ENCODE measurements at regions not wholly inside any gene's neighbourhood (a gene's known extent, or its start where the extent isn't known, plus 50 kb on each side); places are given as distances from the start of the nearest gene placed in this dataset.
"Not testable (repeated sequence)": the region's sequence is repeated elsewhere in the genome, so short reads cannot be mapped to it uniquely, and the experiment has no call there.

DNA sequence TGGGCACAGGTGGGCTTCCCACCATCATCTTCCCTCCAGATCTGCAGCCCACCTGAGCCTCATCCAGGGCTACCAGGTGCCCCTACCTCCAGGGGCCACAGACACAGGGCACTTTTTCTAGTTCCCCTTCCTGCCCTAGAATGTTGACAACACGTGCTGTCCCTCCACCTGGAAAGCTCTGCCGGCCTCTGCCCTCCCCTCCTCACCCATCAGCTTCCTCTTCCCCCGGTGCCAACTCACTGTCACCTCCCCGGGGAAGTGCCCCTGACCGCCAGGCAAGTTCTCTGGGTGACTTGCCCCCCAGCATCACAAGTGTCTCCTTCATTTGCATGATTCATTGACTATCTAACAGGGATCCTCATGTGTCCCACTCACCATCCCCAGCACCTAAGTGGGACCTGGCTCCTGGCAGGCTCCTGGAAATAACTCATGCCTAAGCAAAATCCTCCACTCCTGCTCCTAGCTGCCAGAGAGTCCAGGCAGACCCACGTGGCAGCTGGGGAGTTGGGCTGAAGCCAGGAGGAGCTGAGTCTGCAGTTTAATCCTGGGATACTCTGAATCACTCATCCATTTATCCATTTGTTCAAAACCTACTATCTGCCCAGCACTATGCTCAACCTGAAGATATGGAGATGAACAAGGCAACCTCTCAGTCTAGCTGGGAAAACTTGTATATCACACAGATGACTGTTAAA, 304.4 kb downstream of the FOXL1 start:
- DNase-seq (ENCODE audit: insufficient read length) (no peak), FAIRE-seq (no peak)
- no peak for TF ChIP-seq POLR2AphosphoS5 (IDR thresholded peaks at IDR 0.05; ENCODE audit: low read depth, low read length)
- no peak for TF ChIP-seq POLR2A (IDR thresholded peaks at IDR 0.05; ENCODE audit: low read depth, low read length)
- TF ChIP-seq TAF1 (IDR thresholded peaks at IDR 0.05; ENCODE audit: borderline replicate concordance, low read depth, low read length) = no peak

DNA sequence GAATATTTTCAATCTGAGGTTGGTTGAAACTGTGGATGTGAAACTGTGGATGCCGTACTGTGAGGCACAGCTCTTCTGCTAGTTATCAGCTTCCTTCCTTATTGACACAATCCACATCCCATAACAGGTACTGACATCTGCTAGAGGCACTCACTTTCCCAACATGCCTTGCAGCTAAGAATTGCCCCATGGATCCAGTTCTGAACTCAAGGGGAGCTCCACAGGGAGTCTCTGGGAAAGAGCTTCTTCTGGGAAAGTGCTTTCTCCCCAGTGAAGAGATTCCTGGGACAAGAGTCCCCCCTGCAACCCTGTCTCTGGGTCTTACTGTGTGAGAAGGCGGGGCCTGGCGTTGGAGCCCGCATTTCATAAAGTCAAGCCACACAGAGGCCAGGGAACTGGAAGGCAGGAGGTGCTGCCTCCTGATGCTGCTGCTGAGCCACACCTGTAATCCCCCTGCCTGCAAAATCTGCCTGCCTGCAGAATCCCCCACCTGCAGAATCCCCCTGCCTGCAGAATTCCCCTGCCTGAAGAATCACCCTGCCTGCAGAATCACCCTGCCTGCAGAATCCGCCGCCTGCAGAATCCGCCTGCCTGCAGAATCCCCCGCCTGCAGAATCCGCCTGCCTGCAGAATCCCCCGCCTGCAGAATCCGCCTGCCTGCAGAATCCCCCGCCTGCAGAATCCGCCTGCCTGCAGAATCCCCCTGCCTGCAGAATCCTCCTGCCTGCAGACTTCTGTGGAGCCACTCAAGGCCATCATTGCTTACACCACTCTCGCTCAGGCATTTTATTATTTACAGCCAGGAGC, 305.4 kb downstream of the FOXL1 start:
- TF ChIP-seq POLR2AphosphoS5 (IDR thresholded peaks at IDR 0.05; ENCODE audit: low read depth, low read length) (no peak), TAF1 (IDR thresholded peaks at IDR 0.05; ENCODE audit: borderline replicate concordance, low read depth, low read length) (no peak), POLR2A (IDR thresholded peaks at IDR 0.05; ENCODE audit: low read depth, low read length) (no peak)
- FAIRE-seq (no peak), DNase-seq (ENCODE audit: insufficient read length) (no peak)

DNA sequence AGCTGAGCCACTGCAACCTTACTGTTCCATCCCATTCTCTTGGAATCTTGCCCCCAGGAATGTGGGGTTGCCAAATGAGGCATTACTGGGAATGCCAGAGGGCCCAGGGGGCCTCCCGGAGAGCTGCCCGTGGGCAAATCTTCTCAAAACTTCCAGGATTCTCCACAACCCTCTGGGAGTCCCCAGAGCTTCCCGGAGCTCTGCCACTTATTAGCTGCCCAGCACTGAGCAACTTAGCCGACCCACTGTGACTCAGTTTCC, 306.0 kb downstream of the FOXL1 start:
- FAIRE-seq (no peak), DNase-seq (ENCODE audit: insufficient read length) (no peak)
- TF ChIP-seq POLR2A (IDR thresholded peaks at IDR 0.05; ENCODE audit: low read depth, low read length) = no peak
- TF ChIP-seq POLR2AphosphoS5 (IDR thresholded peaks at IDR 0.05; ENCODE audit: low read depth, low read length) = no peak
- TF ChIP-seq TAF1 (IDR thresholded peaks at IDR 0.05; ENCODE audit: borderline replicate concordance, low read depth, low read length) = no peak

DNA sequence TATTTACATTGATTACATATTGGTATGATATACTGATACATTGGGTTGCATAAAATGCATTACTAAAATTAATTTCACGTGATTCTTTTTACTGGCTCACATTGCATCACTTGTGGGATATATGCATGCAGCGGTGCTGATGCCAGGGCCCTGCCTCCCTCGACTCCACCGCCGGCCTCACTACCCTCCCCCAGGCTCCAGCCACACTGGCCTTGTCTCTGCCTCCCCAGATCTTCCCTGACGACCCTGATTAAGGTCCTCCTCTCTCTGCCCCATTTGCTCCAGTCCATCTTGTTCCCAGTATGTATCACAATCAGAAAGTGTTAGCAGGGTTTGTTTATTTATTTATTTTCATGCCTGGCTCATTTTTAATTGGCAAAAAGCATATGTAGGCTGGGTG, 306.8 kb downstream of the FOXL1 start:
- DNase-seq (ENCODE audit: insufficient read length) = no peak
- TF ChIP-seq POLR2A (IDR thresholded peaks at IDR 0.05; ENCODE audit: low read depth, low read length) (no peak), TAF1 (IDR thresholded peaks at IDR 0.05; ENCODE audit: borderline replicate concordance, low read depth, low read length) (no peak), POLR2AphosphoS5 (IDR thresholded peaks at IDR 0.05; ENCODE audit: low read depth, low read length) (no peak)
- FAIRE-seq = no peak

DNA sequence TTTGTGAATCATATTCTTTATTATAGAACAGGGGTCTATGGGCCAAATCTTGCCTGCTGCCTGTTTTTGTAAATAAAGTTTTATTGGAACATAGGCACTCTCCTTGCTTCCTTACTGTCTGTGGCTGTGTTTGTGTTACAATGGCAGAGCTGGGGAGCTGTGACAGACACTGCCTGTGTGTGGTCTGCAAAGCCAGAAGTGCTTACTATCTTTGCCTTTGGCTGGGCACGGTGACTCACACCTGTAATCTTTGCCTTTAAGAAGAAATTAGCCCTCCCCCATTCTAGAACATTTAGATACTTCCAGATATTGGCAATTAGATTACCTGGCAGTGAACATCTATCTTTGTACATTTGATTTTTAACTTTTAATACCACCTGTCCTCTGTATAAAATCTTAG, 308.3 kb downstream of the FOXL1 start:
- FAIRE-seq (no peak), DNase-seq (ENCODE audit: insufficient read length) (no peak)
- TF ChIP-seq POLR2AphosphoS5 (IDR thresholded peaks at IDR 0.05; ENCODE audit: low read depth, low read length) (no peak), POLR2A (IDR thresholded peaks at IDR 0.05; ENCODE audit: low read depth, low read length) (no peak), TAF1 (IDR thresholded peaks at IDR 0.05; ENCODE audit: borderline replicate concordance, low read depth, low read length) (no peak)

DNA sequence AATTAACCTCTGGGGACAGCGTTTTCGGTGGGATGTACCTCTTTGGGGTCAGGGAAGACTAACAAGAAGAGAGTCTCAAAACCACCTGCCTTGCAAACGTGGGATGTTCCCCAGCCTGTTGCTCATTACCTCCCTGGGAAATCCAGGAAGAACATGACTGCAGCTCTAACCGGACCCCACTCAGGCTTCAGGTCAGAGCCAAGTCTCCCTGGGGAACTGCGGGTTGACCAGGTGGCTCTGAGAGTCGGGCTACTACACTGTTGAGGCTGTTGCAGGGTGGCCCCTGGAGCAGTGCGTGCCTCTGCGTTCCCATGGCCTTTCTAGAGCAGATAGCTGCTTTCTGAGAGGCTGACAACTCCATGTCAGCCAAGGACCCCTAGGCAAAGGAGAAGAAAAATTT, 309.1 kb downstream of the FOXL1 start:
- FAIRE-seq (no peak), DNase-seq (ENCODE audit: insufficient read length) (no peak)
- TF ChIP-seq POLR2AphosphoS5 (IDR thresholded peaks at IDR 0.05; ENCODE audit: low read depth, low read length) (no peak), POLR2A (IDR thresholded peaks at IDR 0.05; ENCODE audit: low read depth, low read length) (no peak), TAF1 (IDR thresholded peaks at IDR 0.05; ENCODE audit: borderline replicate concordance, low read depth, low read length) (no peak)

DNA sequence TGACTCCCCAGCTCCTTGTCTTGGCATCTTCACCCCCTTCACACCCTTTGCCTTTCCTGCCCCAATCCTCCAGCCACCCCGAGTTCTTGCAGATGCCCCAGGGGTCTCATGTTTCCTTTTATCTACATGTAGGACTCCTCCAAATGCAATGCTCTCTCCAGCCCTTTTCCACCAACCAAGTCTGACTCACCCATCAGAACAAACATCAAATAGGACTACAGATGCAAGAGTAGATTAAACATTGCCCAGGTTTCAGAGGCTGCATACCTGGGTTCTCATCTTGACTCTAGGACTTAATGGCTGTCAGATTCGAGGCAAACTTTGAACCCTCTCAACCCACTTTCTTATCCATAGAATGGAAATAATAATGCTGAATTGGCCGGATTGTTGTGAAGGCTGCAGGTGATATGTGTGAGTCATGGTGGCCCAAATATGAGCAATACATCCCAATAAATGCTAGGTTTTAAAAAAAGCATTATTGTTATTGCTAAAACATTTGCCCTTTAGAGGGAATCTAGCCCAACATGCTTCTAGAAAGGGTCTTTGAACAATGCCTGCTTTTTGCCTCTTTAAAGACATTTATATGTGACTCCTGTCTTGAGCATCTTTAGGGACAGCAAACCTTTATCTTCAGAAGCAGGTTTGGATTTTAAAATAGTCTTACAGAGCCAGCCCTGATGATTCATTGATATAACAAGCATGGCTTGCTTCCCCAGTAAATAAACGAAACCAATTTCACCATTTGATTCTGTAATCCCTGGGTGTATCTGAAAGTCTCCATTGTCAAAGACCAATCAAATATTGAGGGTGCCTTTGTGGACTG, 310.1 kb downstream of the FOXL1 start:
- TF ChIP-seq POLR2AphosphoS5 (IDR thresholded peaks at IDR 0.05; ENCODE audit: low read depth, low read length) = no peak
- FAIRE-seq = no peak
- no peak for DNase-seq (ENCODE audit: insufficient read length)

DNA sequence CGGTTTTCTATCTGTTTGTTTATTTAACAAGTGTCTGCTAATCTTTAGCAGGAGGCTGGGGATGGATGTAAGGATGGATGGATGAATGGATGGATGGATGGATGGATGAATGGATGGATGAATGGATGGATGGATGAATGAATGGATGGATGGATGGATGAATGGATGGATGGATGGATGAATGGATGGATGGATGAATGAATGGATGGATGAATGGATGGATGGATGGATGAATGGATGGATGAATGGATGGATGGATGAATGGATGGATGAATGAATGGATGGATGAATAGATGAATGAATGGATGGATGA, 310.7 kb downstream of the FOXL1 start:
- not testable (repeated sequence) for DNase-seq (ENCODE audit: insufficient read length); FAIRE-seq

DNA sequence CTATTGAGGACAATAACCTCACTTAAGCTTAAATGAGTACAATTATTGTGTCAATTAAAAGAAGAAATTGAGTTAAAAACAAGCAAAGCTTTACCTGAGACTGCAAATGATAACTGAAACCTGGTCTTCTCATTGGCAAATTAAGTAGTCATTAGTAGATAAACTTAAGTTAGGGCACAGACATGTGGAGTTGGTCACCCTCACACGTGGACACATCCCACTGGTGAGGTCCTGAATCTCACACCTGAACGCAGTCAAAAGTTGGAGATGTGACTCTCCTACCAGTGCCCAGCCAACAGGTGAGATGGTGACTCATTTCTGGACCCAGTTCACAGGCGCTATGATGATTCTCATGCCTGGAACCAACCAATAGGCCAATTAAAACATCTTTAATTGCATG, 311.6 kb downstream of the FOXL1 start:
- TF ChIP-seq POLR2A (IDR thresholded peaks at IDR 0.05; ENCODE audit: low read depth, low read length) = no peak
- TF ChIP-seq POLR2AphosphoS5 (IDR thresholded peaks at IDR 0.05; ENCODE audit: low read depth, low read length) = no peak
- no peak for TF ChIP-seq TAF1 (IDR thresholded peaks at IDR 0.05; ENCODE audit: borderline replicate concordance, low read depth, low read length)
- no peak for FAIRE-seq
- DNase-seq (ENCODE audit: insufficient read length) = no peak

DNA sequence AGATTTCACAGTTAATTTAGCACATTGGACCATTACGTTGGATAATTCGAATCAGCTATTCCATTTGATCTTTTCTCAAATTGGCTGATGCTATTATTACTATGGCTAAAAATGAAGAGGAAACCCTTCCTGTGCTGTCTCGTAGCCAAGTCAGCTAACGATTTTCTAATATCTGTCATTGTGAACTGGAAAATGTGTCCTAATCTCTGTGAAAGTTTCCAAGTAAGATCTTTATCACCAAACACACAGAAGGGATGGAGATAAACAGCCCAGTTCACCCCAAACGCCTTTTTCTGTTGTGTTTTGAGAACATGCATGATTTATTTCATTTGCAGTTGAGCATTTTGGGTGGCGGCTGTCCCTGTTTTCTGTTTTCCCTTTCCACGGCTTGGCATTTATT, 312.8 kb downstream of the FOXL1 start:
- no peak for FAIRE-seq
- no peak for TF ChIP-seq POLR2AphosphoS5 (IDR thresholded peaks at IDR 0.05; ENCODE audit: low read depth, low read length)
- TF ChIP-seq POLR2A (IDR thresholded peaks at IDR 0.05; ENCODE audit: low read depth, low read length) = no peak
- TF ChIP-seq TAF1 (IDR thresholded peaks at IDR 0.05; ENCODE audit: borderline replicate concordance, low read depth, low read length) = no peak
- DNase-seq (ENCODE audit: insufficient read length) = no peak

DNA sequence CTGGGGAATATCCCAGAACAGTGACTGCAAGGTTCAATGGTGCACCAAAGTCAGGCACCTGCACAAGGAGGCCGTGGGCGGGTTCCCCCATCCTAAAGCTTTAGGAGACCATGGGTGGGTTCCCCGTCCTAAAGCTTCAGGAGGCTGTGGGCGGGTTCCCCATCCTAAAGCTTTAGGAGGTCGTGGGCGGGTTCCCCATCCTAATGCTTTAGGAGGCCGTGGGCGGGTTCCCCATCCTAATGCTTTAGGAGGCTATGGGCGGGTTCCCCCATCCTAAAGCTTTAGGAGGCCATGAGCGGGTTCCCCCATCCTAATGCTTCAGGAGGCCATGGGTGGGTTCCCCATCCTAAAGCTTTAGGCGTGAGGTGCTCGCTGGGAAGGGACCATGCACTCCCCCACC, 313.3 kb downstream of the FOXL1 start:
- DNase-seq (ENCODE audit: insufficient read length) (no peak), FAIRE-seq (no peak)
- TF ChIP-seq POLR2A (IDR thresholded peaks at IDR 0.05; ENCODE audit: low read depth, low read length) = no peak
- TF ChIP-seq TAF1 (IDR thresholded peaks at IDR 0.05; ENCODE audit: borderline replicate concordance, low read depth, low read length) = no peak
- no peak for TF ChIP-seq POLR2AphosphoS5 (IDR thresholded peaks at IDR 0.05; ENCODE audit: low read depth, low read length)

DNA sequence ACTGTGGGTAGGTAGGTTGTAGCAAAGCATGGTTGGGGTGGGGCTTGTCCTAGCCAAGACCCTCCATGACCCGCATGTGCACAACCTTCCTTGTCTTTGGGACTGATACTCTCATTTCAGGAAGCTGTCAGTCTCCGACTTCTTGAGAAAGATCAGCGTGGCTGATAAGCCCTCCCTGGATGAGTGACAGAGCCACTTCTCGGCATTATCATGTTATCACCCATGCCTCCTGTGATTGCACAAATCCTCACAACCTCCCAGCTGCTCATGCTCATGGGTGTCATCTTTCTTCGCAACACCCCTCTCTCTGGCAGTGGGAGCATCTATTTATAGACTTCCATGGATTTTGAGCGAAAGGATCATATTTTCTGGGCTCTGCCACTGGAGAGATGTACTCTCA, 314.2 kb downstream of the FOXL1 start:
- FAIRE-seq (no peak), DNase-seq (ENCODE audit: insufficient read length) (no peak)

More for the DNA sequence above, 314.2 kb downstream of the FOXL1 start:
- TF ChIP-seq POLR2A (IDR thresholded peaks at IDR 0.05; ENCODE audit: low read depth, low read length) (no peak), POLR2AphosphoS5 (IDR thresholded peaks at IDR 0.05; ENCODE audit: low read depth, low read length) (no peak), TAF1 (IDR thresholded peaks at IDR 0.05; ENCODE audit: borderline replicate concordance, low read depth, low read length) (no peak)

All from GM12892 (cell line).